ENCODE measurements at regions not wholly inside any gene's neighbourhood (a gene's known extent, or its start where the extent isn't known, plus 50 kb on each side); places are given as distances from the start of the nearest gene placed in this dataset.

DNA sequence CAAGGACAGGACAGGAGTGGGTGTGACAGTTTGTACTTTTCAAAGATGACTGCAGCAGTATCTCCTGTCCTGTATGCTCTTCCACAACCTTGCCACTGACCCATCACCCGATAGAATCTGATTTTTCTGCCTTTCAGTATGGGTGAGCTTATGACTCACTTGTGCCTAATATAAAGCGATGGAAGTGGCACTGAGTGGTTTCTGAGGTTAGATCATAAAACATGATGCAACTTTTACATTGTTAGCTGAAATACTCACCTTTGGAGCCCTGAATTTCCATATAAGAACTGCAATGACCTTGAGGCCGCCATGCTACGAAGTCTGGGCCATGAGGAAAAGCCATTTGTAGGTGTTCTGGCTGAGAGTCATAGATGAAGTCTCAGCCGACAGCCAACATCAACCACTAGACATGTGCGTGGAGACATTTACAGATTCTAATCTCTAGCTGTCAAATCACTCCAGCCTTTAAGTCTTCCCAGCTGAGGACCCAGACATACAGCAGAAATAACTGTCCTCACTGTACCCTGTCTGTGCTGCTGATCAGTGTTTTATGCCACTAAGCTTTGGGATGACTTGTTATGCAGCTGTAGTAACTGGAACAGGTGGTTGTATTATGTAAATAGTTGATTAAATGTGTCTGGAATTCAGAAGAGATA, 105.9 kb upstream of the ARHGAP20 start:
- H3K9me3 ChIP-seq (ENCODE audit: control insufficient read depth, low read length): peaks cover 5% of the 10 kb centered on the region
- WGBS, 2 experiments (ENCODE audit: insufficient coverage in 2 of 2): 92 to 95% methylated on average over 2 to 4 of the region's 6 CpGs
- no peaks in the 10 kb centered on the region for H3K4me1 ChIP-seq (ENCODE audit: control insufficient read depth, insufficient read depth, low read length, poor library complexity, severe bottlenecking)
- no peaks in the 10 kb centered on the region for H3K36me3 ChIP-seq (ENCODE audit: control insufficient read depth, insufficient read depth, low read length)
- H3K4me3 ChIP-seq (ENCODE audit: extremely low read depth, insufficient read depth, low read length, poor library complexity, severe bottlenecking): no peak overlapping the region
- H3K27ac ChIP-seq (ENCODE audit: low read depth, low read length, severe bottlenecking): no peak overlapping the region

DNA sequence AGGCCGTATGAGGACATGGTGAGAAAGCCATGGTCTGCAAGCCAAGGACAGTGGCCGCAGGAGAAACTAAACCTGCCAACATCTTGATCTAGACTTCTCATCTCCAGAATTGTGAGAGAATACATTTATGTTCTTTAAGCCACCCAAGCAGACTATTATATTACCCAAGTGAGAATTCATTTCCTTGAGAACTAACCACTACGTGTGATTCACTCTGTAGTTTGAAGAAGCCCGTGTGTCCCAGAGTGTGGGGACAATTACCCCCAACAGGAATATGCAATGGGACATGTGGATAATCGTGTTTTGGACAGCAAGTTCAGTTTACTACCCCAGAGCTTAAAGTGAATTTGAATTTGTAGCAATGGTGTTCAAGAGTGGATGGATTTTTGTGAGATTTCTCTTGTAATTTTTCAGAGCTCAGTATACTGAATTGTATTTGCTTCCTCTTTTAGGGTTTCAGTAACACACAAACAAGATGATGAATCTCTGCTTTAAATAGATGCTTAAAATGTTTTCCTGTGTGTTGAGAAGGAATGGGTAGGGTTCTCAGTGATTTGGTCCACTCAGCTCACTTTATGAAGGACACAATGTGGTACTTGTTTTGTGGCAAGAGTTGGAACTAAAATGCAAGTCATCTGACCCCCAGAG, 100.0 kb upstream of the ARHGAP20 start:
- WGBS, 2 experiments (ENCODE audit: insufficient coverage in 2 of 2): 79 to 89% methylated on average over 3 to 5 of the region's 5 CpGs
- Histone ChIP-seq H3K9me3 (ENCODE audit: control insufficient read depth, low read length) (peaks cover 5% of the 10 kb centered on the region), H3K4me1 (ENCODE audit: control insufficient read depth, insufficient read depth, low read length, poor library complexity, severe bottlenecking) (no peaks in the 10 kb centered on the region), H3K27ac (ENCODE audit: low read depth, low read length, severe bottlenecking) (no peak overlapping the region), H3K4me3 (ENCODE audit: extremely low read depth, insufficient read depth, low read length, poor library complexity, severe bottlenecking) (no peak overlapping the region), H3K36me3 (ENCODE audit: control insufficient read depth, insufficient read depth, low read length) (no peaks in the 10 kb centered on the region)

DNA sequence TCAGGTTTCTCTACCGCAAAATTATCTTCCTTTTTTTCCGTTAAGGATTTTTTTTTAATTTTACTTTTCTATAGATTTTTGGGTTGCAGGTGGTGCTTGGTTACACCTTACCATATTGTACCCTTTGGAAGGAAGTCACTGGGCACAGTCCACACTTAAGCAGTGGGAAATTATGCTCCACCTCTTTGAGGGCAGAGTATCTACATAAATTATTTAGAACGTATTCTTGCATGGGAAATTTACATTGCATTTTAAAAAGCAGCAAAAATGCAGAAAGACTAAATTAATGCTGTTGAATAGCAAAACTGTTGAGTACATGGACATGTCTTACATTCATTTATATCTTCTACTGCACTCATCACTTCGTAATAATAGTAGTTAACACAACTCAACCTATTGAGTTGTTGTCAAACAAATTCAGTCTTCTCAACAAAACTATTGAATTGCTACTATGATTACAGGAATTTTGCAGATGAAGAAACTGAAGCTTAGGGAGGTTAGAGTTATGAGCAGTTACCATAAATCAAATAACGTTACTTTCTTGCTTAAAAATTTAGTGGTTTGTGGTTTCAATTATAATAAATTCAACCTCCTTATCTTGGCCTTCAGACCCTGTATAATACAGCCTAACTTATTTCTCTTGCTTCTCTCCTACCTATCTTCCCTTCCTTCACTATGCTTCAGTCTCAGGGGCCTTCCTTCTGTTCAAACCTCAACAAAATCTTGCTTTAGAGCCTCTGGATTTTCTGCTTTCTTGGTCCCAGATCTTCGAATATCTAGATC, 97.4 kb upstream of the ARHGAP20 start:
- peaks cover 4% of the 10 kb centered on the region for H3K9me3 ChIP-seq (ENCODE audit: control insufficient read depth, low read length)
- H3K4me1 ChIP-seq (ENCODE audit: control insufficient read depth, insufficient read depth, low read length, poor library complexity, severe bottlenecking): no peaks in the 10 kb centered on the region
- H3K4me3 ChIP-seq (ENCODE audit: extremely low read depth, insufficient read depth, low read length, poor library complexity, severe bottlenecking): no peak overlapping the region
- no peak overlapping the region for H3K27ac ChIP-seq (ENCODE audit: low read depth, low read length, severe bottlenecking)
- no peaks in the 10 kb centered on the region for H3K36me3 ChIP-seq (ENCODE audit: control insufficient read depth, insufficient read depth, low read length)
- WGBS, 2 experiments (ENCODE audit: insufficient coverage in 2 of 2): 100% methylated on average over 1 of the region's 6 CpGs

DNA sequence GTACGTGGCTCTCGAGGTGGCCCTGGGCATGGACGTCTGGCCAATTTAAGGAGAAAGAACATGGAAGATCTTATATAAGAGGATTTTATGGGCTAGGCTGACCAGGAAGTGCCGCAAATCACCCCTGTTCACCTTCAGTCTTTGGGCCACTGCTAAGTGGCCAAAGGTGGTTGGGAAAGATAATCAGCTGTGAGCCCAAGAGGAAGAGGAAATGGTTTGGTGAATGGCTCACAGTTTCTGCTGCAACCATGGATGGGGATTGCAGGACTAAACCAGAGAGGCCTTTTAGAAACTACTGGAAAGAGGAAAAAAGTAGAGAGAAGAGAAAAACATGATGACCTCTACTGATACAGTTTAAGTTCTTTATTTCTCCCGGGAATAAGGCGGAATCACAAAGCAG, 96.0 kb upstream of the ARHGAP20 start:
- no peaks in the 10 kb centered on the region for H3K4me1 ChIP-seq (ENCODE audit: control insufficient read depth, insufficient read depth, low read length, poor library complexity, severe bottlenecking)
- H3K4me3 ChIP-seq (ENCODE audit: extremely low read depth, insufficient read depth, low read length, poor library complexity, severe bottlenecking): no peak overlapping the region
- H3K9me3 ChIP-seq (ENCODE audit: control insufficient read depth, low read length): no peaks in the 10 kb centered on the region
- 86 to 100% methylated on average over 1 to 4 of the region's 6 CpGs for WGBS, 2 experiments (ENCODE audit: insufficient coverage in 2 of 2)
- H3K27ac ChIP-seq (ENCODE audit: low read depth, low read length, severe bottlenecking): no peak overlapping the region
- no peaks in the 10 kb centered on the region for H3K36me3 ChIP-seq (ENCODE audit: control insufficient read depth, insufficient read depth, low read length)

DNA sequence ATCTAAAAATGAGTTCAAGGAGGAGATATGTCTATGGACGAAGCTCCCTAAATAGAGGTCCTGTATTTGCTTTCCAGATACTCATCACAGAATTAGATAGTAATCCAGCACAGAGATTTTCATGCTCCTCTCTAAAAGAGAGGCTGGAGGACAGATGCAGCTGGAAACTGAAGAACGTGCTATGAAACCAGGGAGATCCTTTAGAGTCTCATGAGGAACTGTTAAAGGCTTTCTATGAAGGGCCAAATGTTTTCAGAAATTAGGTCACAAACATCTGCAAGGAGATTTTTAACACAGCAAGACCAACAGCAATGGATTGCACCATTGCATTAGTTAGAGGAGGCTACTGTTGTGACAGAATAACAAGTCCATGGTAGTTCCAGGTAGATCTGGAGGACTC, 95.6 kb upstream of the ARHGAP20 start:
- Histone ChIP-seq H3K27ac (ENCODE audit: low read depth, low read length, severe bottlenecking) (no peak overlapping the region), H3K4me3 (ENCODE audit: extremely low read depth, insufficient read depth, low read length, poor library complexity, severe bottlenecking) (no peak overlapping the region), H3K9me3 (ENCODE audit: control insufficient read depth, low read length) (no peaks in the 10 kb centered on the region), H3K36me3 (ENCODE audit: control insufficient read depth, insufficient read depth, low read length) (no peaks in the 10 kb centered on the region), H3K4me1 (ENCODE audit: control insufficient read depth, insufficient read depth, low read length, poor library complexity, severe bottlenecking) (no peaks in the 10 kb centered on the region)
- WGBS, 2 experiments (ENCODE audit: insufficient coverage in 2 of 2): 90 to 100% methylated on average over 1 to 2 of the region's 2 CpGs

DNA sequence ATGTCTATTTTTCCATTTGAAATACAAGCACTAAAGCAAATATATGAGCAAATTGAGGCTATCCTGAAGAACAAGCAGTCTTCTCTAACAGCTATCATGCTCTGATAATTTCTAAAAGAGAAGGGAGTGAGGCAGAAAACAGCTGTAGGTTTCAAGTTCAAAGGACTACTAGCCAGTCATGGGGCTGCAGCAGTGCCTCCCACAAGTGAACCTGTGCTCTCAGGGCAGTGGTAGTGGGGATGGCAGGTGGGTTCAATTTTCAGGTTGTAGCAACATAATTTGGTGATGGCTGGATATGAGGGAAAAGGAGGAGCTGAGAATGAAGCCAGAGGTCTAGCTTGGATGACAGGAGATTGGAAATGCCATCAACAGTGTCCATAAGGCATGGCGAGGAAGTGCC, 93.5 kb upstream of the ARHGAP20 start:
- Histone ChIP-seq H3K36me3 (ENCODE audit: control insufficient read depth, insufficient read depth, low read length) (no peaks in the 10 kb centered on the region), H3K27ac (ENCODE audit: low read depth, low read length, severe bottlenecking) (no peak overlapping the region), H3K4me3 (ENCODE audit: extremely low read depth, insufficient read depth, low read length, poor library complexity, severe bottlenecking) (no peak overlapping the region), H3K9me3 (ENCODE audit: control insufficient read depth, low read length) (no peaks in the 10 kb centered on the region), H3K4me1 (ENCODE audit: control insufficient read depth, insufficient read depth, low read length, poor library complexity, severe bottlenecking) (no peaks in the 10 kb centered on the region)
- no CpG with 5 or more reads among the region's 1 CpG for WGBS, 2 experiments (ENCODE audit: insufficient coverage in 2 of 2)

DNA sequence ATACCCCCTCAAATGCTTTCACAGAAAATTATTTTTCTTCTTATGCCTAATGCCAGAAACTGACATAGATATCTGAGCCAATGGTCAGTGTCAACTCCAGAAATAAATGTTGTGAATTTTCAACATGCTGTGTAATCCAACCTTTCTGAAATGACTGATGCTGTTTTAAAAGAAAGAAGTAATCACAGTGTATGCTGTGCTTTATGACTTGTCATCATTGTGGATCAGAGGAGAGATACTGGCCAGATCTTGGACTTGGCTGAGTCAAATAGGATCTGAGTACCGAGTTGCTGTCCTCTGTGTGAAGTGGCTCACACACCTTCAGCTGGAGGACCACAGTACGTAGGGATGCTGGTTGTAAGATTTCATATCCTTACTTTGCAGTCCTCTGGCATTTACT, 89.9 kb upstream of the ARHGAP20 start:
- Histone ChIP-seq H3K27ac (ENCODE audit: low read depth, low read length, severe bottlenecking) (no peak overlapping the region), H3K4me1 (ENCODE audit: control insufficient read depth, insufficient read depth, low read length, poor library complexity, severe bottlenecking) (no peaks in the 10 kb centered on the region), H3K36me3 (ENCODE audit: control insufficient read depth, insufficient read depth, low read length) (no peaks in the 10 kb centered on the region), H3K9me3 (ENCODE audit: control insufficient read depth, low read length) (no peaks in the 10 kb centered on the region), H3K4me3 (ENCODE audit: extremely low read depth, insufficient read depth, low read length, poor library complexity, severe bottlenecking) (no peak overlapping the region)
- WGBS, 2 experiments (ENCODE audit: insufficient coverage in 2 of 2): 73% methylated on average over 2 of the region's 2 CpGs; no CpG with 5 or more reads in 1 of the 2 experiments

DNA sequence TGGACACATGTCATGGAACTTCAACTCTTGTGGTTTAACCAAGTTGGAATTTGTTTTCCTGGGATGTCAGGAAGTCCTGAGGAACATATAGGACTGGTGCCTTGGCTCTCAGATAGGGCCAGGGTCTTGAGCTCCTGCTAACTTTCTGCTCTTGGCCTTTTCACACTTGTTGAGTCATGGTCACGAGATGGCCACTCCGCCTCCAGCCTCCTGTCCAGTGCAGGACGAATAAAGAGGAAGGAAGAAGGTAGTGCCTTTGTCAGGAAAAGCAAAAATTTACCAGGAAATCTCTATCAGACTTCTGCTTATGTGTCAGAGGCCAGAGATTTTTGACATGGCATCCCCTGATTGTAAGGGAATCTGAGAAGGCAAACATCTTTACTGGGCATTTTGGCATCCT, 89.1 kb upstream of the ARHGAP20 start:
- WGBS, 2 experiments (ENCODE audit: insufficient coverage in 2 of 2): 85% methylated on average over 3 of the region's 3 CpGs; no CpG with 5 or more reads in 1 of the 2 experiments
- H3K9me3 ChIP-seq (ENCODE audit: control insufficient read depth, low read length): no peaks in the 10 kb centered on the region
- H3K36me3 ChIP-seq (ENCODE audit: control insufficient read depth, insufficient read depth, low read length): no peaks in the 10 kb centered on the region
- no peaks in the 10 kb centered on the region for H3K4me1 ChIP-seq (ENCODE audit: control insufficient read depth, insufficient read depth, low read length, poor library complexity, severe bottlenecking)
- no peak overlapping the region for H3K27ac ChIP-seq (ENCODE audit: low read depth, low read length, severe bottlenecking)
- H3K4me3 ChIP-seq (ENCODE audit: extremely low read depth, insufficient read depth, low read length, poor library complexity, severe bottlenecking): no peak overlapping the region

DNA sequence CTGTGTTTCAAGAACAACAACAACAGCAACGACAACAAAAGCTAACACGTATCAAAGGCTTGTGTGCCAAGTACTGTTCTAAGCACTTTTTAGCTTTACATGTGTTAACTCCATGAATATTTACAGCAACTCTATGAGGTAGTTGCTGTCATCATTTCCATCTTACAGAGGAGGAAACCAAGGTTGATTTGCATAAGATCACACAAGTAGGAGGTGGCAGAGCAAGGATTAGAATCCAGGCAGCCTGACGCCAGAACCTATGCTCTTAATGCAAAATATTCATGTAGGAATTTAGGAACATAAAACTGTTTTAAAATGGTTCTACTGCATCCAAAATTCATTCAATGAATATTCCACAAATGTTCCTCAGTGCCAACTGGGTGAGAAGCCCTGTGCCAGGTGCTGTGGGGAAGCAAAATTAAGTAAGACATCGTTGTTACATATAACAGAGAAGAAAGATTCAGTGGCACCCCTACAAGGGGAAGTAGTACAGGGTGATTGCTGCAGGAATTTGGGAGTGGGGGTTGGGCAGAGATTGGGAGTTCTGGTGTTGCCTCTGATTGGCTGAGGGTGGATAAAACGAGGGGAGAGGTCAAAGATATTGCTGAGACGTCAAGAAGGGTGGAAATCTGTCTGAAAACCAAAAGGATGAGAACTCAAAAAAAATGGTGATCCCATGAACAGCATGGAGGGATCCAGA, 86.1 kb upstream of the ARHGAP20 start:
- 83 to 84% methylated on average over 5 to 6 of the region's 6 CpGs for WGBS, 2 experiments (ENCODE audit: insufficient coverage in 2 of 2)
- no peak overlapping the region for H3K4me3 ChIP-seq (ENCODE audit: extremely low read depth, insufficient read depth, low read length, poor library complexity, severe bottlenecking)

DNA sequence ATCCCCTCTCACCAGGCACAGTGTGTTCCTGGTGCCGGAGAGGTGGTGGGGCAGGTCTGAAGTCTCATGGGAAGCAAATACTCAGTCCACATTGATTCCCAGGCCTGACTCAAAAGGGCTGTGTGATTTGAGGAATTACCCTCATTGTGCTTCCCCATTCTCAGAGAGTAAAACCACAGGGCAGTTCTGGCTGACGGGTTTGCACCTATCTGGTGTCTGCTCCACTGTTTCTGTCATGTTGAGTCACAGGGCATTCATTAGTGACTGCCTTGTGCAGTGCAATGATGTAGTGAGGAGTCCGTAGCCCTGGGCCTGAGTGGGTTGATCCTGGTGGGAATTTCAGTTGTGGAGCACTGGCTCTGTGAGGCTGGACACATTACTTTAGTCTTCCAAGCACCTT, 85.2 kb upstream of the ARHGAP20 start:
- H3K27ac ChIP-seq (ENCODE audit: low read depth, low read length, severe bottlenecking): no peak overlapping the region

More for the DNA sequence above, 86.1 kb upstream of the ARHGAP20 start:
- H3K27ac ChIP-seq (ENCODE audit: low read depth, low read length, severe bottlenecking): no peak overlapping the region
- H3K36me3 ChIP-seq (ENCODE audit: control insufficient read depth, insufficient read depth, low read length): no peaks in the 10 kb centered on the region
- no peaks in the 10 kb centered on the region for H3K4me1 ChIP-seq (ENCODE audit: control insufficient read depth, insufficient read depth, low read length, poor library complexity, severe bottlenecking)
- no peaks in the 10 kb centered on the region for H3K9me3 ChIP-seq (ENCODE audit: control insufficient read depth, low read length)

More for the DNA sequence above, 85.2 kb upstream of the ARHGAP20 start:
- Histone ChIP-seq H3K4me1 (ENCODE audit: control insufficient read depth, insufficient read depth, low read length, poor library complexity, severe bottlenecking) (no peaks in the 10 kb centered on the region), H3K4me3 (ENCODE audit: extremely low read depth, insufficient read depth, low read length, poor library complexity, severe bottlenecking) (no peak overlapping the region), H3K9me3 (ENCODE audit: control insufficient read depth, low read length) (no peaks in the 10 kb centered on the region), H3K36me3 (ENCODE audit: control insufficient read depth, insufficient read depth, low read length) (no peaks in the 10 kb centered on the region)
- WGBS, 2 experiments (ENCODE audit: insufficient coverage in 2 of 2): 67 to 80% methylated on average over 1 of the region's 3 CpGs

Measured in mesodermal cell (in vitro differentiated cells).